Fibroblast of lung (primary cell): ENCODE measurements at regions not wholly inside any gene's neighbourhood (a gene's known extent, or its start where the extent isn't known, plus 50 kb on each side); places are given as distances from the start of the nearest gene placed in this dataset.

Experiments
- DNase-seq, 2 donors: peaks; one replicate each; pipeline versions ENCODE4 v3.0.0 to v3.0.0-alpha.2; 2010; ENCODE audit warnings: low read depth in 2 of 2
- H2AFZ ChIP-seq: 2 replicates; pipeline ENCODE4 v1.5.1; 2012; ENCODE audit warnings: low read length, control low read depth, inconsistent platforms
- H3K27ac ChIP-seq: 2 replicates; pipeline ENCODE4 v1.5.1; 2011; ENCODE audit warnings: low read length, control low read depth; ENCODE audit not compliant: insufficient read depth
- H3K27me3 ChIP-seq: 2 replicates; pipeline ENCODE4 v1.5.1; 2011; ENCODE audit warnings: mild to moderate bottlenecking, low read length; ENCODE audit not compliant: control insufficient read depth, insufficient read depth
- H3K36me3 ChIP-seq: 2 replicates; pipeline ENCODE4 v1.5.1; 2011; ENCODE audit warnings: low read length; ENCODE audit not compliant: control insufficient read depth, insufficient read depth
- H3K4me1 ChIP-seq: 2 replicates; pipeline ENCODE4 v1.5.1; 2011; ENCODE audit warnings: low read length; ENCODE audit not compliant: control insufficient read depth, insufficient read depth; ENCODE audit errors: extremely low read depth
- H3K4me2 ChIP-seq: 2 replicates; pipeline ENCODE4 v1.5.1; 2011; ENCODE audit warnings: low read length, control low read depth; ENCODE audit not compliant: insufficient read depth; ENCODE audit errors: extremely low read depth
- H3K4me3 ChIP-seq, 4 experiments: fragments of 200-600 bp in 1 of 4; sonication (generic) in 1 of 4; replicated peaks in 1 of 4; 2 replicates each; pipeline ENCODE4 v1.5.1; 2011 to 2016; ENCODE audit warnings: low read length in 4 of 4, low read depth in 3 of 4, mild to moderate bottlenecking in 3 of 4, control low read depth in 2 of 4, inconsistent platforms in 1 of 4, mixed read lengths in 1 of 4; ENCODE audit not compliant: insufficient read depth in 1 of 4; ENCODE audit errors: control extremely low read depth in 1 of 4
- H3K79me2 ChIP-seq: 2 replicates; pipeline ENCODE4 v1.5.1; 2012; ENCODE audit warnings: mild to moderate bottlenecking, low read length, inconsistent platforms; ENCODE audit not compliant: control insufficient read depth, insufficient read depth
- H3K9ac ChIP-seq: 2 replicates; pipeline ENCODE4 v1.5.1; 2011; ENCODE audit warnings: mild to moderate bottlenecking, low read length, control low read depth; ENCODE audit not compliant: insufficient read depth
- H3K9me3 ChIP-seq: 2 replicates; pipeline ENCODE4 v1.5.1; 2012; ENCODE audit warnings: low read depth, low read length; ENCODE audit not compliant: control insufficient read depth, insufficient read depth
- H4K20me1 ChIP-seq: 2 replicates; pipeline ENCODE4 v1.5.1; 2011; ENCODE audit warnings: low read length; ENCODE audit not compliant: control insufficient read depth, insufficient read depth; ENCODE audit errors: extremely low read depth
- EZH2 ChIP-seq: IDR thresholded peaks from 2 replicates; pipeline ENCODE4 v1.5.1; 2012; ENCODE audit warnings: low read length, control low read depth, mild to moderate bottlenecking; ENCODE audit errors: missing control alignments
- TF ChIP-seq, protein P1 (sequence below), 2 donors: IDR thresholded peaks in 1 of 2; conservative IDR thresholded peaks in 1 of 2; 1 replicate in 1 of 2; 2 replicates in 1 of 2; pipeline ENCODE4 v1.5.1; 2011 to 2012; ENCODE audit warnings: low read length in 2 of 2, control low read depth in 1 of 2, inconsistent platforms in 1 of 2, low read depth in 1 of 2, mild to moderate bottlenecking in 1 of 2

DNA sequence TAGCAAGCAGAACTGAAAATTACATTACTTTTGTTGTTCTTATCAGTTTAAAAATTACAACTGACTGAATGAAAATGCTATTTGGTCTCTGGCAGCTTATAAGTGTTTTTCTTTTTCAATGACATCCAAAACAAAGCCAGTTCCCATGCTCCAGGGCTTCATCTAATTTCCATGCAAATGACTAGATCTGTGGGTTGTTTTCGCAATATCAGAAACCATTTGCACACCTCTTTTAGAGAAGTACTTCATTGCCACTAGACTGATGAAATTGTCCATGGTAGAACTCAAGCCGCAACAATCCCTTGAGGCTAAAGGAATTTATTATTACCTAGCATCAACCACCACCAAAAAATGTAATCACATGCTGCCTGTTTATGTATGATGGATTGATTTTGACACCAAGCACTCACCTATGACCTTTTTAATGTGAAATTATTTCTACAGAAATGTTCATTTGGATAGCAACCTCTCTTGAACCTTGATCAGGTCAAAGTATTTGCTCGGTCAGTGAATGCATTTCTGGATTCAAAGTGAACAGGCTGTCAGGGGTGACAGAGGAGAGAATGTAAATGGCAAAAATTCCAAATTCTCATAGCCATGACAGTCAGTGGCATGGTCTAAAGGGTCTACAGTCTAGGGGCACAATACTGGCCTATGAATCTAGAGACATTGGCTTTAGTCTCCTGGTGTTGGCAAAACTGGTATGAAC, 769.3 kb downstream of the SORCS1 start:
- no peaks in the 10 kb centered on the region for H4K20me1 ChIP-seq
- no peaks in the 10 kb centered on the region for H3K9me3 ChIP-seq
- no peaks in the 10 kb centered on the region for H3K4me1 ChIP-seq
- H3K27ac ChIP-seq: no peak overlapping the region
- no peaks in the 10 kb centered on the region for H3K27me3 ChIP-seq
- TF ChIP-seq, protein P1, sequence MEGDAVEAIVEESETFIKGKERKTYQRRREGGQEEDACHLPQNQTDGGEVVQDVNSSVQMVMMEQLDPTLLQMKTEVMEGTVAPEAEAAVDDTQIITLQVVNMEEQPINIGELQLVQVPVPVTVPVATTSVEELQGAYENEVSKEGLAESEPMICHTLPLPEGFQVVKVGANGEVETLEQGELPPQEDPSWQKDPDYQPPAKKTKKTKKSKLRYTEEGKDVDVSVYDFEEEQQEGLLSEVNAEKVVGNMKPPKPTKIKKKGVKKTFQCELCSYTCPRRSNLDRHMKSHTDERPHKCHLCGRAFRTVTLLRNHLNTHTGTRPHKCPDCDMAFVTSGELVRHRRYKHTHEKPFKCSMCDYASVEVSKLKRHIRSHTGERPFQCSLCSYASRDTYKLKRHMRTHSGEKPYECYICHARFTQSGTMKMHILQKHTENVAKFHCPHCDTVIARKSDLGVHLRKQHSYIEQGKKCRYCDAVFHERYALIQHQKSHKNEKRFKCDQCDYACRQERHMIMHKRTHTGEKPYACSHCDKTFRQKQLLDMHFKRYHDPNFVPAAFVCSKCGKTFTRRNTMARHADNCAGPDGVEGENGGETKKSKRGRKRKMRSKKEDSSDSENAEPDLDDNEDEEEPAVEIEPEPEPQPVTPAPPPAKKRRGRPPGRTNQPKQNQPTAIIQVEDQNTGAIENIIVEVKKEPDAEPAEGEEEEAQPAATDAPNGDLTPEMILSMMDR (conservative IDR thresholded peaks at IDR 0.05 in 1 of 2, IDR thresholded peaks at IDR 0.05 in 1 of 2; ENCODE audit: low read depth in 1 of 2, low read length in 2 of 2): no peak
- no peak for TF ChIP-seq EZH2
- H3K4me3 ChIP-seq: no peak overlapping the region
- H3K79me2 ChIP-seq: no peaks in the 10 kb centered on the region
- no peak for DNase-seq
- no peak overlapping the region for H2AFZ ChIP-seq
- no peak overlapping the region for H3K4me2 ChIP-seq
- no peak overlapping the region for H3K9ac ChIP-seq
- H3K36me3 ChIP-seq: no peaks in the 10 kb centered on the region

DNA sequence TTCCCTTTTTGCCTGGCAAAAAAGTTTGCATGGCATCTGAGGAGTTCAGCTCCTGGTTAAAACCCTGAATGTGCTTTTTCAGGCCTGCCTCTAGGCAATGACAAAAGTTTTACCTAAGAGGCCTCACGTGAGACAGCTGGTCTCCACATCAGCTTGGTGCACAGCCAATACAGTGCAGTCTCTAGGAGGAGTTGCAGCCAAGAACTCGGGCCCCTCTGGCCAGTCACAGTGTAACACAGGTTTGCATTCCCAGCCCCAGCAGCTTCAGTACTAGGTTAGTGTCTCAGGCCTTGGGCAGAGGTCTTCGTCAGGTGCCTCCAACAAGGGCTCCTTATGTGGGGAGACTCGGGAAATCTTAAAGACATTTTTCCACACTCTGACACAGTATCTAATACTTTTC, 771.7 kb downstream of the SORCS1 start:
- no peaks in the 10 kb centered on the region for H3K79me2 ChIP-seq
- no peak for TF ChIP-seq EZH2
- TF ChIP-seq, protein P1 (conservative IDR thresholded peaks at IDR 0.05 in 1 of 2, IDR thresholded peaks at IDR 0.05 in 1 of 2; ENCODE audit: low read depth in 1 of 2, low read length in 2 of 2): no peak
- no peaks in the 10 kb centered on the region for H3K36me3 ChIP-seq
- no peaks in the 10 kb centered on the region for H3K9me3 ChIP-seq
- no peak overlapping the region for H3K4me2 ChIP-seq
- H3K27me3 ChIP-seq: no peaks in the 10 kb centered on the region
- no peaks in the 10 kb centered on the region for H4K20me1 ChIP-seq
- H3K27ac ChIP-seq: no peak overlapping the region
- DNase-seq: no peak
- no peak overlapping the region for H3K4me3 ChIP-seq
- no peaks in the 10 kb centered on the region for H3K4me1 ChIP-seq
- no peak overlapping the region for H3K9ac ChIP-seq
- no peak overlapping the region for H2AFZ ChIP-seq

- peak in 1 of 2 donors; percentile 27 for DNase-seq
- H4K20me1 ChIP-seq: no peaks in the 10 kb centered on the region
- no peaks in the 10 kb centered on the region for H3K27me3 ChIP-seq
- TF ChIP-seq, protein P1 (conservative IDR thresholded peaks at IDR 0.05 in 1 of 2, IDR thresholded peaks at IDR 0.05 in 1 of 2; ENCODE audit: low read depth in 1 of 2, low read length in 2 of 2): no peak
- no peak for TF ChIP-seq EZH2
- H3K9ac ChIP-seq: no peak overlapping the region
- H3K4me1 ChIP-seq: no peaks in the 10 kb centered on the region
- no peaks in the 10 kb centered on the region for H3K79me2 ChIP-seq
- H3K27ac ChIP-seq: no peak overlapping the region
- H3K9me3 ChIP-seq: no peaks in the 10 kb centered on the region
- no peaks in the 10 kb centered on the region for H3K36me3 ChIP-seq
- H2AFZ ChIP-seq: no peak overlapping the region
- H3K4me3 ChIP-seq: no peak overlapping the region
- H3K4me2 ChIP-seq: no peak overlapping the region
Observed at GRCh38 chr10:106387063-106387462, 777.4 kb downstream of the SORCS1 start.
